Ramos (cell line): ENCODE measurements at regions not wholly inside any gene's neighbourhood (a gene's known extent, or its start where the extent isn't known, plus 50 kb on each side); places are given as distances from the start of the nearest gene placed in this dataset.

Experiments used
- in situ Hi-C: fragments of 300-500 bp; cut with MboI; formaldehyde crosslinking; loops from one replicate; pipeline ENCODE4 v1.14.3; 2022; ENCODE audit warnings: low sequenced_read_pairs; ENCODE audit not compliant: unreplicated experiment

GRCh38 chr4:23279377-23279986 lies 586.7 kb downstream of the GBA3 start:
- in situ Hi-C loops: no loop called here

GRCh38 chr4:23278845-23279244 lies 586.1 kb downstream of the GBA3 start:
- in situ Hi-C loops: no loop called here

GRCh38 chr4:23276076-23276475 lies 583.3 kb downstream of the GBA3 start:
- in situ Hi-C loops: no loop called here

GRCh38 chr4:23269566-23269965 lies 576.8 kb downstream of the GBA3 start:
- in situ Hi-C loops: no loop called here

- in situ Hi-C loops: no loop called here
Measured at GRCh38 chr4:23268072-23268771, 575.5 kb downstream of the GBA3 start.

- in situ Hi-C loops: no loop called here
Measured at GRCh38 chr4:23266401-23266800, 573.7 kb downstream of the GBA3 start.

- in situ Hi-C loops: no loop called here
Measured at GRCh38 chr4:23260511-23260910, 567.8 kb downstream of the GBA3 start.

GRCh38 chr4:23245203-23245832 lies 552.6 kb downstream of the GBA3 start:
- in situ Hi-C loops: no loop called here

- in situ Hi-C loops: no loop called here
Measured at GRCh38 chr4:23242962-23243361, 550.2 kb downstream of the GBA3 start.

- in situ Hi-C loops: no loop called here
Measured at GRCh38 chr4:23241408-23241807, 548.7 kb downstream of the GBA3 start.

GRCh38 chr4:23238848-23239247 lies 546.1 kb downstream of the GBA3 start:
- in situ Hi-C loops: no loop called here

- in situ Hi-C loops: no loop called here
Measured at GRCh38 chr4:23237771-23238170, 545.0 kb downstream of the GBA3 start.

- in situ Hi-C loops: no loop called here
Measured at GRCh38 chr4:23235628-23236390, 543.1 kb downstream of the GBA3 start.

- in situ Hi-C loops: no loop called here
Measured at GRCh38 chr4:23234716-23235115, 542.0 kb downstream of the GBA3 start.

- in situ Hi-C loops: no loop called here
Measured at GRCh38 chr4:23234018-23234417, 541.3 kb downstream of the GBA3 start.

GRCh38 chr4:23233596-23233995 lies 540.9 kb downstream of the GBA3 start:
- in situ Hi-C loops: no loop called here

- in situ Hi-C loops: no loop called here
Measured at GRCh38 chr4:23232987-23233386, 540.2 kb downstream of the GBA3 start.

- in situ Hi-C loops: no loop called here
Measured at GRCh38 chr4:23225564-23225963, 532.8 kb downstream of the GBA3 start.

- in situ Hi-C loops: no loop called here
Measured at GRCh38 chr4:23224684-23225420, 532.1 kb downstream of the GBA3 start.

GRCh38 chr4:23220911-23221310 lies 528.2 kb downstream of the GBA3 start:
- in situ Hi-C loops: no loop called here
